HepG2 (cell line): ENCODE measurements at regions not wholly inside any gene's neighbourhood (a gene's known extent, or its start where the extent isn't known, plus 50 kb on each side); places are given as distances from the start of the nearest gene placed in this dataset.

Source experiments
- BRD4 ChIP-seq: sonication (generic); formaldehyde crosslinking; IDR thresholded peaks from 2 replicates; pipeline ENCODE4 v1.4.0; 2020; ENCODE audit warnings: missing genetic modification reagents
- CREB3 ChIP-seq: sonication (generic); formaldehyde crosslinking; IDR thresholded peaks from 2 replicates; pipeline ENCODE4 v1.5.0; 2020; ENCODE audit warnings: missing genetic modification reagents
- IKZF5 ChIP-seq: IDR thresholded peaks from 2 replicates; pipeline ENCODE4 v1.6.1; 2018; ENCODE audit warnings: missing genetic modification reagents, mild to moderate bottlenecking, missing compliant biosample characterization
- MBD4 ChIP-seq: IDR thresholded peaks from 2 replicates; pipeline ENCODE4 v1.6.1; 2012; ENCODE audit warnings: low read length, inconsistent platforms, borderline replicate concordance
- THRA ChIP-seq: sonication (generic); formaldehyde crosslinking; IDR thresholded peaks from 2 replicates; pipeline ENCODE4 v1.4.0; 2020; ENCODE audit warnings: missing genetic modification reagents, borderline replicate concordance
- ZNF292 ChIP-seq: sonication (generic); formaldehyde crosslinking; IDR thresholded peaks from 2 replicates; pipeline ENCODE4 v1.8.1; 2022; ENCODE audit warnings: mild to moderate bottlenecking, low read depth, missing genetic modification reagents, borderline replicate concordance
- ZNF407 ChIP-seq: sonication (generic); formaldehyde crosslinking; IDR thresholded peaks from one replicate; pipeline ENCODE4 v1.5.1; 2020; ENCODE audit warnings: mild to moderate bottlenecking, missing genetic modification reagents; ENCODE audit errors: not compliant biosample characterization

- TF ChIP-seq ZNF407 (CRISPR knock-in tag) (no peak), BRD4 (no peak), CREB3 (no peak), IKZF5 (CRISPR knock-in tag) (no peak), ZNF292 (CRISPR knock-in tag) (no peak), THRA (CRISPR knock-in tag) (no peak), MBD4 (no peak)
These were observed 246.0 kb upstream of the TENT5A start (continued) for GRCh38 chr6:81998432-81998831.
